ENCODE measurements at regions not wholly inside any gene's neighbourhood (a gene's known extent, or its start where the extent isn't known, plus 50 kb on each side); places are given as distances from the start of the nearest gene placed in this dataset.
"Not testable (repeated sequence)": the region's sequence is repeated elsewhere in the genome, so short reads cannot be mapped to it uniquely, and the experiment has no call there.

DNA sequence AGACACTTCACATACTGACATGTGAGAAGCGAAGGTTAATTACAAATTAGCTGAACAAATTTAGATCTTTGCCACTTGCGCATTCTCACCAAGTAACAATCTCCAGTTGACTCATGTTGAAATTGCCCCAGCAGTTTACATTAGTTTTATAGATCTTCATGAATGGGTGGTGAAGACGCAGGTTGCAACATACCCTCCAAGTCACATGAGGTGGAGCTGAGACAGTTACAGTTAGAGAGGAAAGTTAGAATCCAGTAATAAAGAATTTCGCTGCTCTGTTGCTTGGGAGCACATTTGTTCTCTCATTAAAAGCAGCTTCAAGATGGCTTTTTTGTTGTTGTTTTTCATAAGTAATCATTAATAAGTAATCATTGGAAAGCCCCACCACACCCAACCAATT is 119.7 kb downstream of the LAT start:
- TF ChIP-seq, protein P1, sequence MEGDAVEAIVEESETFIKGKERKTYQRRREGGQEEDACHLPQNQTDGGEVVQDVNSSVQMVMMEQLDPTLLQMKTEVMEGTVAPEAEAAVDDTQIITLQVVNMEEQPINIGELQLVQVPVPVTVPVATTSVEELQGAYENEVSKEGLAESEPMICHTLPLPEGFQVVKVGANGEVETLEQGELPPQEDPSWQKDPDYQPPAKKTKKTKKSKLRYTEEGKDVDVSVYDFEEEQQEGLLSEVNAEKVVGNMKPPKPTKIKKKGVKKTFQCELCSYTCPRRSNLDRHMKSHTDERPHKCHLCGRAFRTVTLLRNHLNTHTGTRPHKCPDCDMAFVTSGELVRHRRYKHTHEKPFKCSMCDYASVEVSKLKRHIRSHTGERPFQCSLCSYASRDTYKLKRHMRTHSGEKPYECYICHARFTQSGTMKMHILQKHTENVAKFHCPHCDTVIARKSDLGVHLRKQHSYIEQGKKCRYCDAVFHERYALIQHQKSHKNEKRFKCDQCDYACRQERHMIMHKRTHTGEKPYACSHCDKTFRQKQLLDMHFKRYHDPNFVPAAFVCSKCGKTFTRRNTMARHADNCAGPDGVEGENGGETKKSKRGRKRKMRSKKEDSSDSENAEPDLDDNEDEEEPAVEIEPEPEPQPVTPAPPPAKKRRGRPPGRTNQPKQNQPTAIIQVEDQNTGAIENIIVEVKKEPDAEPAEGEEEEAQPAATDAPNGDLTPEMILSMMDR (IDR thresholded peaks at IDR 0.05): not testable (repeated sequence)
- TF ChIP-seq POLR2A (IDR thresholded peaks at IDR 0.05): not testable (repeated sequence)

Data from transverse colon (tissue), 3 donors.